Pancreas (tissue), 10 donors: ENCODE measurements at regions not wholly inside any gene's neighbourhood (a gene's known extent, or its start where the extent isn't known, plus 50 kb on each side); places are given as distances from the start of the nearest gene placed in this dataset.

Experiments
- ATAC-seq, 4 donors: fragments of 200-7000 bp; cut with Tn5 transposase; one replicate each; pipeline versions ENCODE4 v1.8.0 to v1.9.1; 2020; ENCODE audit warnings: mild to moderate bottlenecking in 4 of 4, moderate library complexity in 4 of 4
- DNase-seq, 6 donors: peaks; one replicate each; pipeline ENCODE4 v3.0.0-alpha.2; 2020
- FAIRE-seq: peaks from 2 replicates; lab custom pipeline; 2012; peaks lifted over from hg19 to GRCh38; lab: Jason Lieb, UNC
- H3K27ac ChIP-seq, 4 donors: fragments of 200-600 bp; sonication (generic); 1 replicate in 3 of 4; 2 replicates in 1 of 4; pipeline versions ENCODE4 v1.5.0 to v1.8.0; 2020
- H3K27me3 ChIP-seq, 4 donors: fragments of 200-600 bp; one replicate each; pipeline ENCODE4 v1.8.0; 2021
- H3K36me3 ChIP-seq, 3 donors: fragments of 200-600 bp; sonication (generic) in 1 of 3; one replicate each; pipeline versions ENCODE4 v1.5.0 to v1.8.0; 2020 to 2021
- H3K4me1 ChIP-seq, 3 donors: fragments of 200-600 bp; one replicate each; pipeline ENCODE4 v1.8.0; 2021
- H3K4me3 ChIP-seq, 4 donors: fragments of 200-600 bp; sonication (generic) in 2 of 4; one replicate each; pipeline versions ENCODE4 v1.5.0 to v1.8.0; 2020 to 2021
- H3K9me3 ChIP-seq, 4 donors: fragments of 200-600 bp; one replicate each; pipeline ENCODE4 v1.8.0; 2021
- WGBS, 2 donors: extraction: QIAGEN DNeasy Blood & Tissue Kit; methylation state at CpG; one replicate each; pipeline ENCODE4 v1.1.7; 2013; 5-methylcytosine and 5-hydroxymethylcytosine counted together
- intact Hi-C, 3 donors: fragments of 100-400 bp; cut with DNase I; formaldehyde crosslinking; loops; one replicate each; pipeline versions ENCODE4 v1.11.1 to v1.14.2; 2022
- TF ChIP-seq, protein P1 (sequence below), 4 donors: fragments of 200-600 bp; sonication (generic) in 3 of 4; IDR thresholded peaks; one replicate each; pipeline versions ENCODE4 v1.5.0 to v1.8.0; 2021; ENCODE audit warnings: antibody characterized with exemption in 4 of 4
- donor health status: healthy with polysubstance abuse.
- donor health status: DM: no; HTN: no; CAD: no; lungs with moderate emphysema.
- donor health status: DM: no; HTN: no; CAD: no.
- donor health status: control.
- donor health status: control.
- donor health status: Bipolar disorder and iron deficiency.
- donor health status: DM: yes; HTN: yes; CAD: no.
- donor health status: DM: no; HTN: no; CAD: no.
- donor health status: DM: no; HTN: no; CAD: no.
- donor health status: DM: yes; HTN: yes; CAD: no.

DNA sequence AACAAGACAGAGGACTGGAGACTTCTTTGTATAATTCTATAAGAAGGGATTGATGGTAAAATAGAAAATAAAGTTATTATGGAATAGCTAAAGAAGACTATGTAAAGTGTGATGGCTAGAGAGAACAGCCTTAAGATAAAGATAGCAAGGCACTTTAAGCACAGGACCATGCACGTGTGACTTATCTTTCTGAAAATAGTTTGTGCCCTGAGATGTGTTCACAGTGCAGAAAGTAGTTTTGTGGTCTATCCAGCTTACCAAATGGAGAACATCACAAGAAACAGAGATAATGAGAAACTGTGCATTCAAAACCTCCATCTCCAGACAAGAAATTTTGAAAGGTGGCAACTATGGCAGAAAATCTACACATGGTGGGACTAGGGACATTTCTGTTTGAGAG lies 213.3 kb downstream of the PARM1 start:
- no peaks in the 10 kb centered on the region for H3K27me3 ChIP-seq
- no peaks in the 10 kb centered on the region for H3K36me3 ChIP-seq
- FAIRE-seq (no peak), DNase-seq (no peak), ATAC-seq (no peak)
- intact Hi-C loops: no loop called here
- 48 to 59% methylated on average over 1 of the region's 1 CpG for WGBS, 2 donors
- no peak overlapping the region for H3K4me3 ChIP-seq
- H3K4me1 ChIP-seq: no peaks in the 10 kb centered on the region
- no peaks in the 10 kb centered on the region for H3K9me3 ChIP-seq
- TF ChIP-seq, protein P1, sequence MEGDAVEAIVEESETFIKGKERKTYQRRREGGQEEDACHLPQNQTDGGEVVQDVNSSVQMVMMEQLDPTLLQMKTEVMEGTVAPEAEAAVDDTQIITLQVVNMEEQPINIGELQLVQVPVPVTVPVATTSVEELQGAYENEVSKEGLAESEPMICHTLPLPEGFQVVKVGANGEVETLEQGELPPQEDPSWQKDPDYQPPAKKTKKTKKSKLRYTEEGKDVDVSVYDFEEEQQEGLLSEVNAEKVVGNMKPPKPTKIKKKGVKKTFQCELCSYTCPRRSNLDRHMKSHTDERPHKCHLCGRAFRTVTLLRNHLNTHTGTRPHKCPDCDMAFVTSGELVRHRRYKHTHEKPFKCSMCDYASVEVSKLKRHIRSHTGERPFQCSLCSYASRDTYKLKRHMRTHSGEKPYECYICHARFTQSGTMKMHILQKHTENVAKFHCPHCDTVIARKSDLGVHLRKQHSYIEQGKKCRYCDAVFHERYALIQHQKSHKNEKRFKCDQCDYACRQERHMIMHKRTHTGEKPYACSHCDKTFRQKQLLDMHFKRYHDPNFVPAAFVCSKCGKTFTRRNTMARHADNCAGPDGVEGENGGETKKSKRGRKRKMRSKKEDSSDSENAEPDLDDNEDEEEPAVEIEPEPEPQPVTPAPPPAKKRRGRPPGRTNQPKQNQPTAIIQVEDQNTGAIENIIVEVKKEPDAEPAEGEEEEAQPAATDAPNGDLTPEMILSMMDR (IDR thresholded peaks at IDR 0.05): no peak
- H3K27ac ChIP-seq: no peak overlapping the region

DNA sequence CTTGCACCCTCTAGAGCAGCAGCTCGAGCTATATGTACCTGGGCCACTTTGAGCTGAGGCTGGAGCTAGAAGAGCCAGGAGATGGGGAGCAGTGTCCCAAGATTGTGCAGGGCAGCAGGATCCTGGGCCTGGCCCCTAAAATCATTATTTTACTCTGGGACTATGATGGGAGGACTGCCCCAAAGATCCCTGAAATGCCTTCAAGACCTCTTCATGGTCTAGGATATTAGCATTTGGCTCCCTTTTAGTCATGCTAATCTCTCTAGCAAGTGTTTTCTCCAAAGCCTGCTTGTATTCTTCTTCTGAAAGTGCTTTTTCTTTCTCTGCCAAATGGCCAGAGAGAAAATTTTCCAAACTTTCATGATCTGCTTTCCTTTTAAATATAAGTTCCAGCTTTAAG lies 211.6 kb downstream of the PARM1 start:
- no peak overlapping the region for H3K27ac ChIP-seq
- intact Hi-C loops: no loop called here
- no peaks in the 10 kb centered on the region for H3K4me1 ChIP-seq
- FAIRE-seq: no peak
- DNase-seq: no peak
- no peak overlapping the region for H3K4me3 ChIP-seq
- TF ChIP-seq, protein P1 (IDR thresholded peaks at IDR 0.05): no peak
- no peaks in the 10 kb centered on the region for H3K36me3 ChIP-seq
- no peak for ATAC-seq
- no peaks in the 10 kb centered on the region for H3K9me3 ChIP-seq
- 51 to 52% methylated on average over 1 of the region's 1 CpG for WGBS, 2 donors
- no peaks in the 10 kb centered on the region for H3K27me3 ChIP-seq

DNA sequence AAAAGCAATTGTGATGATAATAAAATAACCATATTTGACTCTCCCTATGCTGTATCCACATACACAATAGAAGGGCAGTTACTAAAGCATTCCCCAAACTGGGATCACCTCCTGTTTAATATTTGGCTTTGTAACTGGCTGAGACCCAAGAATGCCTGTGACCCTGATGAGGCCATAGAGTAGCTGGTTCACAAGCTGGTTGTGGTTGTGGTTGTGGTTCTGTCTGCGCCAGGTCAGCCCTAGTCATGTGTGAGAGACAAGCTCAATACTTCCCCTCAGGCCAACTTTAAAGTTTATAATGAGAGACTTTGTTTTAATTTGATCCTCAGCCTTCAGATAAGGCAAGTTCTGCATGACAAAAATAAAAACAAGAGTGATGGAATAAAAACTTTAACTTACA lies 209.9 kb downstream of the PARM1 start:
- DNase-seq (no peak), FAIRE-seq (no peak), ATAC-seq (no peak)
- TF ChIP-seq, protein P1 (IDR thresholded peaks at IDR 0.05): no peak
- Histone ChIP-seq H3K4me1 (no peaks in the 10 kb centered on the region), H3K36me3 (no peaks in the 10 kb centered on the region), H3K27me3 (no peaks in the 10 kb centered on the region), H3K9me3 (no peaks in the 10 kb centered on the region), H3K27ac (no peak overlapping the region), H3K4me3 (no peak overlapping the region)
- WGBS, 2 donors: 81 to 85% methylated on average over 1 of the region's 1 CpG
- intact Hi-C loops: no loop called here

DNA sequence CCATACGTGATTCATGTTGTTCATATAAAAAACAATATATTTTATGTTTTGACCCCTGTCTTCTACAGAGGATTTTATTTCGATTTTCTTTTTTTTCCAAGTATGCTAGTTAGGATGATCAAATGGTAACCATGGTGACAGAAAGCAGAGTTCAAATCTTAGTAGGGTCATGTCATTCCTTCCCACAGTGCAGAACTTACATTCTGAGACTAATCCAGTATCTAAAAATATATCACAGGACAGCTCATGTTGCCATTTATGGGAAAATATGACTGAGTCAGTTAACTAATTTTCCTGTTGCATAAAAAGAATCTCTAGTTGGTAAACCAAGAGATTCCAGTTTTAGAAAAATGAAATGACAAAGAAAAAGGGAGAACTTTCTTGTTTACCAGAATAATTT lies 209.5 kb downstream of the PARM1 start:
- no peak for DNase-seq
- 48 to 56% methylated on average over 2 of the region's 2 CpGs for WGBS, 2 donors
- H3K27me3 ChIP-seq: no peaks in the 10 kb centered on the region
- TF ChIP-seq, protein P1 (IDR thresholded peaks at IDR 0.05): no peak
- no peaks in the 10 kb centered on the region for H3K36me3 ChIP-seq
- H3K27ac ChIP-seq: no peak overlapping the region
- intact Hi-C loops: no loop called here
- no peak for ATAC-seq
- no peaks in the 10 kb centered on the region for H3K9me3 ChIP-seq
- no peaks in the 10 kb centered on the region for H3K4me1 ChIP-seq
- no peak for FAIRE-seq
- no peak overlapping the region for H3K4me3 ChIP-seq

DNA sequence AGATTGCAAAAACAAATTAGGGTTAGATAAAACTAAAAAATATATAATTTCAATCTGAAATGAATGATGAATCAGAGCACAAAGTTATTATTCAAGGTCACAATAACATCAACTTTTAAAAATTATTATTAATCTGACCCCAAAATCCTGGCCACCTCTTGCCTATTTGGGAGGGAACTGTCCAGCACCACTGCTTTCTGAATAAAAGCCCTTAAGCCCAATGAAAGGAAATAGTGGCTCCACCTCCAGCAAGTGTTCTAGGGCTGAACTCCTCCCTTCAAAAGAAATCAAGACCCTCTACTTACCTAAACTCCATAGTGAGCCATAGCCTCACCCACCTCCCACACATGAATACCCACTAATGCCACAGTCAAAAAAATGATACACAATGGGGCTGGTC lies 208.2 kb downstream of the PARM1 start:
- no peaks in the 10 kb centered on the region for H3K36me3 ChIP-seq
- no peak overlapping the region for H3K4me3 ChIP-seq
- ATAC-seq (no peak), FAIRE-seq (no peak), DNase-seq (no peak)
- no peak overlapping the region for H3K27ac ChIP-seq
- TF ChIP-seq, protein P1 (IDR thresholded peaks at IDR 0.05): no peak
- H3K9me3 ChIP-seq: no peaks in the 10 kb centered on the region
- intact Hi-C loops: no loop called here
- no peaks in the 10 kb centered on the region for H3K27me3 ChIP-seq
- no peaks in the 10 kb centered on the region for H3K4me1 ChIP-seq
